ENCODE measurements at regions not wholly inside any gene's neighbourhood (a gene's known extent, or its start where the extent isn't known, plus 50 kb on each side); places are given as distances from the start of the nearest gene placed in this dataset.

- no peaks in the 10 kb centered on the region for H3K36me3 Mint-ChIP-seq (ENCODE audit: low read depth)
- H3K4me1 Mint-ChIP-seq (ENCODE audit: low read depth): peaks cover 4% of the 10 kb centered on the region
- no peak for DNase-seq (ENCODE audit: low spot score)
- H3K9me3 Mint-ChIP-seq (ENCODE audit: low read depth): no peaks in the 10 kb centered on the region
- no peak overlapping the region for H3K27ac Mint-ChIP-seq (ENCODE audit: unreplicated experiment)
- TF ChIP-seq CTCF (IDR thresholded peaks at IDR 0.05): no peak
- peaks cover 18% of the 10 kb centered on the region for H3K27me3 Mint-ChIP-seq (ENCODE audit: low read depth)
- no peak overlapping the region for H3K4me3 Mint-ChIP-seq (ENCODE audit: unreplicated experiment)
Observed at GRCh38 chr20:60078351-60079250, 120.4 kb downstream of the CDH26 start.

- no peak for DNase-seq (ENCODE audit: low spot score)
- Mint-ChIP-seq H3K4me1 (ENCODE audit: low read depth) (peaks cover 4% of the 10 kb centered on the region), H3K27me3 (ENCODE audit: low read depth) (peaks cover 29% of the 10 kb centered on the region), H3K9me3 (ENCODE audit: low read depth) (no peaks in the 10 kb centered on the region), H3K4me3 (ENCODE audit: unreplicated experiment) (no peak overlapping the region), H3K36me3 (ENCODE audit: low read depth) (no peaks in the 10 kb centered on the region), H3K27ac (ENCODE audit: unreplicated experiment) (no peak overlapping the region)
- TF ChIP-seq CTCF (IDR thresholded peaks at IDR 0.05): no peak
Observed at GRCh38 chr20:60080401-60080800, 122.2 kb downstream of the CDH26 start.

- Mint-ChIP-seq H3K27me3 (ENCODE audit: low read depth) (peaks cover 22% of the 10 kb centered on the region), H3K36me3 (ENCODE audit: low read depth) (no peaks in the 10 kb centered on the region), H3K4me1 (ENCODE audit: low read depth) (no peaks in the 10 kb centered on the region), H3K27ac (ENCODE audit: unreplicated experiment) (no peak overlapping the region), H3K9me3 (ENCODE audit: low read depth) (no peaks in the 10 kb centered on the region), H3K4me3 (ENCODE audit: unreplicated experiment) (no peak overlapping the region)
- no peak for DNase-seq (ENCODE audit: low spot score)
- TF ChIP-seq CTCF (IDR thresholded peaks at IDR 0.05): no peak
Observed at GRCh38 chr20:60085551-60086132, 127.4 kb downstream of the CDH26 start.

GRCh38 chr20:60086821-60087562, 128.8 kb downstream of the CDH26 start:
- Mint-ChIP-seq H3K36me3 (ENCODE audit: low read depth) (no peaks in the 10 kb centered on the region), H3K9me3 (ENCODE audit: low read depth) (peaks cover 2% of the 10 kb centered on the region), H3K4me3 (ENCODE audit: unreplicated experiment) (no peak overlapping the region), H3K27me3 (ENCODE audit: low read depth) (peaks cover 18% of the 10 kb centered on the region), H3K4me1 (ENCODE audit: low read depth) (no peaks in the 10 kb centered on the region), H3K27ac (ENCODE audit: unreplicated experiment) (no peak overlapping the region)
- no peak for DNase-seq (ENCODE audit: low spot score)
- TF ChIP-seq CTCF (IDR thresholded peaks at IDR 0.05): no peak

- TF ChIP-seq CTCF (IDR thresholded peaks at IDR 0.05): no peak
- Mint-ChIP-seq H3K4me1 (ENCODE audit: low read depth) (no peaks in the 10 kb centered on the region), H3K27ac (ENCODE audit: unreplicated experiment) (no peak overlapping the region), H3K4me3 (ENCODE audit: unreplicated experiment) (no peak overlapping the region), H3K36me3 (ENCODE audit: low read depth) (no peaks in the 10 kb centered on the region), H3K27me3 (ENCODE audit: low read depth) (peaks cover 17% of the 10 kb centered on the region), H3K9me3 (ENCODE audit: low read depth) (peaks cover 5% of the 10 kb centered on the region)
- no peak for DNase-seq (ENCODE audit: low spot score)
Observed at GRCh38 chr20:60087563-60088105, 129.4 kb downstream of the CDH26 start.
